ENCODE measurements at regions not wholly inside any gene's neighbourhood (a gene's known extent, or its start where the extent isn't known, plus 50 kb on each side); places are given as distances from the start of the nearest gene placed in this dataset.
"Not testable (repeated sequence)": the region's sequence is repeated elsewhere in the genome, so short reads cannot be mapped to it uniquely, and the experiment has no call there.

GRCh38 chr1:65063025-65063424 lies 85.0 kb upstream of the AK4 start:
- DNase-seq, result no peak

- DNase-seq, result no peak
These were observed 83.0 kb upstream of the AK4 start for GRCh38 chr1:65064981-65065380.

GRCh38 chr1:65065524-65066418 lies 82.2 kb upstream of the AK4 start:
- DNase-seq, result no peak

- DNase-seq, result no peak
These were observed 81.6 kb upstream of the AK4 start for GRCh38 chr1:65066419-65066765.

GRCh38 chr1:65066766-65067490 lies 81.1 kb upstream of the AK4 start:
- peak; percentile 54 for DNase-seq

- peak; percentile 48 for DNase-seq
These were observed 80.4 kb upstream of the AK4 start for GRCh38 chr1:65067491-65068201.

GRCh38 chr1:65068202-65069010 lies 79.6 kb upstream of the AK4 start:
- no peak for DNase-seq

- DNase-seq, result peak; percentile 47
These were observed 78.9 kb upstream of the AK4 start for GRCh38 chr1:65069011-65069565.

GRCh38 chr1:65072845-65073244 lies 75.2 kb upstream of the AK4 start:
- no peak for DNase-seq

- DNase-seq, result peak; percentile 65
These were observed 72.7 kb upstream of the AK4 start for GRCh38 chr1:65075123-65075976.

- DNase-seq, result no peak
These were observed 70.6 kb upstream of the AK4 start for GRCh38 chr1:65077369-65077768.

- DNase-seq, result peak; percentile 5
These were observed 68.1 kb upstream of the AK4 start for GRCh38 chr1:65079941-65080340.

GRCh38 chr1:65082346-65083040 lies 65.5 kb upstream of the AK4 start:
- DNase-seq, result no peak

GRCh38 chr1:65083263-65083896 lies 64.6 kb upstream of the AK4 start:
- DNase-seq, result no peak

- DNase-seq, result no peak
These were observed 63.9 kb upstream of the AK4 start for GRCh38 chr1:65084066-65084465.

- DNase-seq, result not testable (repeated sequence)
These were observed 60.5 kb upstream of the AK4 start for GRCh38 chr1:65087519-65087918.

GRCh38 chr1:65090406-65090805 lies 57.6 kb upstream of the AK4 start:
- DNase-seq, result no peak

- no peak for DNase-seq
These were observed 55.3 kb upstream of the AK4 start for GRCh38 chr1:65092691-65093090.

- DNase-seq, result no peak
These were observed 50.9 kb upstream of the AK4 start for GRCh38 chr1:65097076-65097475.
